H1 (cell line): ENCODE measurements at regions not wholly inside any gene's neighbourhood (a gene's known extent, or its start where the extent isn't known, plus 50 kb on each side); places are given as distances from the start of the nearest gene placed in this dataset.

Source experiments
- EZH2 ChIP-seq: fragments of 200-600 bp; sonication (generic); IDR thresholded peaks from 2 replicates; pipeline ENCODE4 v1.7.1; 2012; ENCODE audit warnings: low read depth, mild to moderate bottlenecking, moderate library complexity, low read length, inconsistent platforms; ENCODE audit not compliant: severe bottlenecking
- POU5F1 ChIP-seq: IDR thresholded peaks from 2 replicates; pipeline ENCODE4 v1.6.1; 2011; ENCODE audit warnings: low read depth, mild to moderate bottlenecking, low read length, moderate library complexity

DNA sequence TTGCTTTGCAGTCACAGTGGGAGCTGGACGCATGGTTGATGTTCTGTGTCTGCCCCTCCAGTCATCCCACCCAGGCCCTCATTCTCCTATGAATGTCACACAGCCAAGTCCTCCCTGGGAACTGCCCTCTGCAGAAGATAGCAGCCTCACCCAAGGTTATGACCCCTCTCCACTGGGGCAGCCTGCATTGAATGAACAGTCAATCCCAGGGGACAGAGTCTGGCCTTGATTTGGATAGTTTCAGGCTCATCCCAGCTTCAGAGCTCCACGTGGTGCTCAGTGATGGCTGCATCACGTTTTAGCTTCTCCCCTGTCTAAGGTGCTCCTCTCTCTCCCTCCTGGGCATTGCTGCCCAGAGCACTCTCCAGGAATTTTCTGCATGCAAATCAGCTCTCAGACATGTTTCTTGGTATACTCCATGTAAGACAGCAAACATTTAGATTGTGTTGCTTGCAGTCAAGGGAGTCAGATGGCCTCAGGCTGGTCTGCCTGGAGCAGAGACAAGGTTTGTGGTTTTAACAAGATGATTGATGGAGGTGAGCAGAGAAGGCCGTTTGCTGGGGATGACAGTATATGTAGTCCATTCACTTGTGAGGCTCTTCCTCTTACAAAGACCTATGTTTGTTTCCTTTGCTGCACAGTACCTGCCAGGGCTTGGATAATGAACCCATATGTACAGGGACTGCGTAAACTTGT, 56.1 kb upstream of the MSX1 start (continued):
- TF ChIP-seq EZH2, result no peak
- no peak for TF ChIP-seq POU5F1
